ENCODE measurements at regions not wholly inside any gene's neighbourhood (a gene's known extent, or its start where the extent isn't known, plus 50 kb on each side); places are given as distances from the start of the nearest gene placed in this dataset.

GRCh38 chr1:168801032-168801745 lies 72.2 kb upstream of the DPT start (continued):
- TF ChIP-seq MXI1 (IDR thresholded peaks at IDR 0.05; ENCODE audit: borderline replicate concordance, low read depth, low read length) (no peak), SMAD1 (CRISPR knock-in tag; IDR thresholded peaks at IDR 0.05; ENCODE audit: borderline replicate concordance, low read depth) (no peak), ZNF3 (CRISPR knock-in tag; IDR thresholded peaks at IDR 0.05) (no peak), ZNF234 (CRISPR knock-in tag; conservative IDR thresholded peaks at IDR 0.05) (no peak), ESRRA (CRISPR knock-in tag; IDR thresholded peaks at IDR 0.05; ENCODE audit: low read depth) (no peak), TP53 (CRISPR knock-in tag; conservative IDR thresholded peaks at IDR 0.05) (no peak), ZNF543 (CRISPR knock-in tag; IDR thresholded peaks at IDR 0.05) (no peak), EZH2 (conservative IDR thresholded peaks at IDR 0.05; ENCODE audit: low read depth, low read length) (no peak), ZNF124 (CRISPR knock-in tag; IDR thresholded peaks at IDR 0.05) (no peak), PBX3 (CRISPR knock-in tag; IDR thresholded peaks at IDR 0.05; ENCODE audit: borderline replicate concordance) (no peak), DPF2 (CRISPR knock-in tag; IDR thresholded peaks at IDR 0.05; ENCODE audit: borderline replicate concordance, low read depth) (peak; percentile 96), ZNF101 (CRISPR knock-in tag; IDR thresholded peaks at IDR 0.05; ENCODE audit: borderline replicate concordance, low read depth) (no peak), TFDP1 (CRISPR knock-in tag; IDR thresholded peaks at IDR 0.05; ENCODE audit: borderline replicate concordance) (no peak), KAT2B (IDR thresholded peaks at IDR 0.05; ENCODE audit: borderline replicate concordance, low read depth, low read length) (0 out of 2 replicates have a peak, but pooled peaks have one; percentile 65), ZNF605 (CRISPR knock-in tag; IDR thresholded peaks at IDR 0.05) (no peak), ZBTB42 (CRISPR knock-in tag; IDR thresholded peaks at IDR 0.05) (no peak), HNF1A (IDR thresholded peaks at IDR 0.05; ENCODE audit: low read depth) (peak; percentile 75), HNF1A (CRISPR knock-in tag; IDR thresholded peaks at IDR 0.05; ENCODE audit: borderline replicate concordance) (peak; percentile 71; the same call in 1 of the 2 replicates), ZNF891 (CRISPR knock-in tag; IDR thresholded peaks at IDR 0.05) (no peak)
- TF ChIP-seq, protein P1, sequence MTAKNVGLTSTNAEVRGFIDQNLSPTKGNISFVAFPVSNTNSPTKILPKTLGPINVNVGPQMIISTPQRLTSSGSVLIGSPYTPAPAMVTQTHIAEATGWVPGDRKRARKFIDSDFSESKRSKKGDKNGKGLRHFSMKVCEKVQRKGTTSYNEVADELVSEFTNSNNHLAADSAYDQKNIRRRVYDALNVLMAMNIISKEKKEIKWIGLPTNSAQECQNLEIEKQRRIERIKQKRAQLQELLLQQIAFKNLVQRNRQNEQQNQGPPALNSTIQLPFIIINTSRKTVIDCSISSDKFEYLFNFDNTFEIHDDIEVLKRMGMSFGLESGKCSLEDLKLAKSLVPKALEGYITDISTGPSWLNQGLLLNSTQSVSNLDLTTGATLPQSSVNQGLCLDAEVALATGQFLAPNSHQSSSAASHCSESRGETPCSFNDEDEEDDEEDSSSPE (CRISPR knock-in tag; IDR thresholded peaks at IDR 0.05) = 0 out of 2 replicates have a peak, but pooled peaks have one; percentile 21
